T-helper 1 cell treated with Interleukin-12 subunit alpha and Interleukin-12 subunit beta and Interleukin-4 antibody, amounts not matched to agents 30 ng/mL and 1 ng/mL, for 36 hours (primary cell): ENCODE measurements at regions not wholly inside any gene's neighbourhood (a gene's known extent, or its start where the extent isn't known, plus 50 kb on each side); places are given as distances from the start of the nearest gene placed in this dataset.
"Not testable (repeated sequence)": the region's sequence is repeated elsewhere in the genome, so short reads cannot be mapped to it uniquely, and the experiment has no call there.

Experiments
- intact Hi-C: fragments of 100-400 bp; cut with micrococcal nuclease; formaldehyde crosslinking; loops from one replicate; pipeline ENCODE4 v1.15.1; 2024

DNA sequence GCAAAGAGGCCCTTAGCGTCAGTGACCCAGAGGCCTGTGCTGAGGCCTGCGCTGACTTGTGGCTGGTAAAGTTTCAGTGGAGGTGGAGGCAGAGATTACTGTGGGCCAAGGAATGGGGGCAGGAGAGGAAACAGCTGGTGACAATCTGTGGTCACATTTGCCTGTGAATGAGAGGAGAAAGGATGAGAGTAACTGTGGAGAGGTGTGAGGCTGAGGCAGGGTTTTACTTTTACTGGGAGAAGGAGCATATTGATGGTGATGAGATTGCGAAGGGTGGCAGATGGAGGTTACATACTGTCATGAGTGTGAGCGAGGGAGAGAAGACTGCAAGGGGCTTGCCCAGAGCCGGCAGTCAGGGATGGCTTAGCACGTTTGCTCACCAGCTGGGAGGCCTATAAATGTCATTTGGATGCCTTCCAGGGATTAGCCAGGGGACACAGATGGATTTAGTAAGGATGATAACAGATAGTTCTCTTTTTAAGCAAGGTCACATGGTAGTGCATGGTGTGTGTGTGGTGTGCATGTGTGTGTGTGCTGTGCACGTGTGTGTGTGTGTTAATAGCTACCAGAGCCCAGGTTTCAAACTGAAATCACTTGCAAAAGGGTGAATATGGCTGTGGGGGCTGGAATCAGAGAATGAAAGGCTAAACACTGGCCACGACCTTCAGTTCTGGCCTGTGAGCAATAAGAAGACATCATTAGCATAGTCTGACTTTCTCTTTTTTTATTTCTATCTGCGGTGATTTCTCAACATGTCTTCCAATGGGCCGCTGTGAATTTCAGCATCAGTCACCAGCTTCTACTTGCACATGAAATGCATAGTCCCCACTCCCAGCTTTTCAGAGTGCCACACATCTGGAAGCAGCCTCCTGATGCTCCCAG, 291.5 kb upstream of the ZNF32 start:
- intact Hi-C loops = loop anchor here (10.0 kb wide), 1 partner anchor 245 kb away; no protein-coding TSS in a partner anchor

DNA sequence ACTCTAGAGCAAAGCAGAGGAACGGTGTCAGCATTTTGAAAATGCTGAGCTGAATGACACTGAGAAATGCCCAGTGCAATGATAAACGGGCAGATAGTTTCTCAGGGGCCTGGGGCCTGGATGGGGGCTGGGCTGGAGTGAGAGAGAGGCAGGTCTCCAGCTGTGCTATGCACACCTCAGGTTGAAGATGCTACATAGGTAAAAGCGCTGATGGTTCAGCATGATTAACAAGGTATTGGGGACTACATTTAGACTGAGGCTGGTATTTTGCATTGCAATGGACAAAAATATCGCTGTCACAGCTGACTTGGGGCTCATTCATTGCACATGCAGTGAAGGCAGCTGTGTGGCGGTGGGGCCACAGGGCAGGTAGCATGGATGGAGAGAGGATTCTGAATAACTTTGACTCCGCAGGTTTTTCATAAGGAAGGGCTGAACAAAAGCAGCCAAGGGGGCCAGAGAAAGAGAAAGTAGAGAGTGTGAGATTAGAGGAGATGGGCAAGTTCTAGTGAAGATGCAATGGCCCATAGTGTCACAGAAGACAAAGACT, 290.8 kb upstream of the ZNF32 start:
- intact Hi-C loops = loop anchor here (10.0 kb wide), 1 partner anchor 245 kb away; no protein-coding TSS in a partner anchor

DNA sequence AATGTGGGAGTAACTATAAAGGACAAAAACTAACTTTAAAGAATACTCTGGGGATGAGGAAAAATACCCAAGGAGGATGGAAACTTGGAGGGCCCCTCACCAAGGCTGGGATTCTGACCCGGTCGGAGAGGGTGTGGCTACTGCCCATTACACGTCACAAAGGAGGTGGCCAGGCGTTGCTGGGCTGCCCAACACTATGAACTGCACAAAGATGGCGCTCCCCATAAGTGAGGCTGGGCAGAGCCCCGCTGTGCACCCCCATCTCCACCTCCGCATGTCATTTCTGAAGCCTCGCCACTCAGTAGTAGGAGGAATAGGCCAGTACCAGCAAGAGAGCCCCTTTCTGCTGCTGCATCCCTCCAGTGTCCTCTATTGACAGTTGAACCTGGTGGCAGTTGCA, 290.1 kb upstream of the ZNF32 start:
- intact Hi-C loops = loop anchor here (10.0 kb wide), 1 partner anchor 244 kb away; no protein-coding TSS in a partner anchor

DNA sequence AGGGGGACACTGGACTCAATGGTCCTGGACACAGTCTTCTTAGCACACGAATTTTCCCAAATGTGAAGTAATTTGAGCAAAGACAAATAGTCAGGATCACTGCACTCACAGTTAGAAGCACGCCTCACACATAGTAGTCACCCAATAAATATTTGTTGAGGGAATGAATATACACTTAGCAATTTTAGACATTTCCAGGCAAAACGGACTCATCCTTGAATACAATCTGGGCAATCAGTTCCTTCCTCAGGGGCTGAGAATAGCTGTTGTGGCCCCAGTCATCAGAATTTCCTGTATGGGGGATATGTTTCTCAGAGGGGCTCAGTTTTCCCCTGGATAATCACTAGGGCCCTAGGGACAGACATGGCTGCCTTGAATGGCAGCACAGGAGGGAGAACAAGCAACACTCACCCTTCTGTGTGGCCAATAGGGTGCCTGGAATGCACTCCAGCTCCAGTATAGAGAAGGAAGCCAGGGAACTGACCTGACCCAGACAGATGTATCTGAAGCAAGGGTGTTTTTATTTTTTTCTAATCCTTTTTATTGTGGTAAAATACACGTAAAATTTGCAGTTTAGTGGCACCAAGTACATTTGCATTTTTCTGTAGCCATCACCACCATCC, 282.7 kb upstream of the ZNF32 start:
- intact Hi-C loops = loop anchor here (10.0 kb wide), 1 partner anchor 237 kb away; no protein-coding TSS in a partner anchor

DNA sequence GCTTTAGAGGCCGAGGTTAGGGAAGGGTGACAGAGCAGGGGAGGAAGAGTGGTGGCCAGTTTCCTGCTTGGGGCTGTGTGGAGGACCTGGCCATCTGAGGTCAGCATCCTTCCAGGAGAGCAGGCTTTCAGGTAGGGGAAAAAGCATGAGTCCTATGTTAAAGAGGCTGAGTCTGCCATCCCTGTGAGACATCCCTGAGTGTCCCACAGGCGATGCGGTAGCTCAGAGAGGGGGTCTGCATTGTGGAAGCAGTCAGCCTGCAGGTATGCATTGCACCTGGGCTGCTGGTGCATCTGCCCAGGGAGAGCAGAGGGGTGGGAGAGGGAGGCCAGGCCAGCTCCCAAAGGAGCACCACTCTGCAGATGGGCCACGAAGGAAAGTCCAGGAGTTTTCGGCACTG, 282.1 kb upstream of the ZNF32 start:
- intact Hi-C loops = loop anchor here (10.0 kb wide), 1 partner anchor 236 kb away; no protein-coding TSS in a partner anchor

DNA sequence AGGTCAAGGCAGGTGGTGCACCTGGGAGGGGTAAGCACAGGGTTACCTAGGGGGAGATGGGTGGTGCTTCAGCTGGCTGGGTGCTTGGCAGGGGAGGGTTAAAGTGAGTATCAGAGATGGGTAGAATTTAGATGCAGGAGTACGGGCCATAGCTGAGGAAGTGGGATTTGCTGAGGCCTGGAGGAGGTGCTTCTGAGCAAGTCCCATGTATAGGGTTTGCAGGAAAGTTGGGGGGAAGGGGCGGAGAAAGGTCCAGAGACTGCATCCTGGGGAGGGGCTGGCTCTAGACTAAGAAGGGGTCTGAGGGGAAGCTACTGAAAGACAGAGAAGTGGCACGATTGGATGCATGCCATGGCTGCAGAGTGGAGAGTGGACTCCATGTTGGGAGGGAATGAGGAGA, 281.6 kb upstream of the ZNF32 start:
- intact Hi-C loops = loop anchor here (10.0 kb wide), 1 partner anchor 235 kb away; no protein-coding TSS in a partner anchor

DNA sequence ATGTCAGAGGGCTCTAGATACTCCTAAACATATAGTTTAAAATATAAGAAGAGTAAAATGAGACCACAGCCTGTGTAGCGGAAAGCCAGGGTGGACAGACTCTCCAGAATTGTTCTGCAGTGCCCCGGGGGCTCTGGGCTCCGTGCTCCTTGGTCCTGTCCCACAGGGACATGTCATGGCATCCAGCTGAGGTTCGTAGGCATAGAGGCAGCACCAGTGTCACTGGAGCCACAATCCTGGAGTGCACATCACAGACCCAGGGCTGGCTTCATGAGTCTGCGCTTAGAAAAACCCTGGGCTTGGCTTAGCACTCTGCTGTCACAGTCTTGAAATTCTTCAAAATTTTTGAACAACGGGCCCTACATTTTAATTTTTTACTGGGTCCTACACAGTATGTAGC, 280.4 kb upstream of the ZNF32 start:
- intact Hi-C loops = no loop called here

DNA sequence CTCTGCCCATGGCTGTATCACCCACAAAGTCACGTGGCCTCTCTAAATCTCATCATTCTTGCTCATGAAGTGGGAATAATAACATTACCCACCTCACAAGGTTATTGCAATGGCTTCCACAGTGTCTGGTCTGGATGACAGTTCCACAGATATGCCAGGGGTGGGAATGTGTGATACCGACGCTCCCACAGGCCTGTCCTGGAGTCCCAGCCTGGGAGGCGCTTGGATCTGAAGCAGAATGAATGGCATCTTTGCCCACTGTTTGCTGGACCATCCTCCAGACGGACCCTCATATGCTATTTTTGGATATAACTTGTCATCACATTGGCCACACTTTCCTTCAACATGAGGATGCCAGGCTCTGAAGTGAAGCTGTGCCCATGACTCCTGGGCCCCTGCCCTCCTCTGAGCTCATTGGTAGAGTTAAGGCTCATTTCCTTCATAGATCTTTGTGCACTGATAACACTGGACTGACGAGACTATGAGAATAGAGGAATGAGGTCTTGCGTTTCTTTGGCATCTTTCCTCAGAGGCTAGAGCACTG, 279.8 kb upstream of the ZNF32 start:
- intact Hi-C loops = no loop called here

DNA sequence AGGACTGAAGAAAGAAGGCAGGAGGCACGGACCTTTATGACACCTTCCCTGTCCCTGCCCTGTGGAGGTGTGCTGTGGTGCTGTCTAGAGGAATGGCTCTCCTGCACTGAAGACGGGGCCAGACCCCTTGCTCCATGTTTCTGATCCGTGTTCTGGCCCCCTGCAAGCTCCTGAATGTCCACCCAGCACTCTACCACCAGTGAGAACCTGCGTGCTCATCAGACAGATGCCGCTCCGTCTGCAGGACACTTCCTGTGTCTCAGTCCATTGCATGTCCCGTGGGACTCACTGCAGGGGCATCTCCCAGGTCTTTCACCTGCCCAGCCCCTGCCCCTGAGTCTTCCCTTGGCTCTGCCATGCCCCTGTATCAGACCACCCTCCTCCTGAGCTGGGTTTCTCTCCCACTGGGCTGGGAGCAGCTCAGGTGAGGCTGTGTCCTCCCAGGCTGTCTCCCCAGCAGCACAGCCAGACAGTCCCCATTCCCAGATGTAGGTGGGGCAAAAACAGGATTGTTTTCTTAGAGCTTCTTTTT, 278.3 kb upstream of the ZNF32 start:
- intact Hi-C loops = no loop called here

DNA sequence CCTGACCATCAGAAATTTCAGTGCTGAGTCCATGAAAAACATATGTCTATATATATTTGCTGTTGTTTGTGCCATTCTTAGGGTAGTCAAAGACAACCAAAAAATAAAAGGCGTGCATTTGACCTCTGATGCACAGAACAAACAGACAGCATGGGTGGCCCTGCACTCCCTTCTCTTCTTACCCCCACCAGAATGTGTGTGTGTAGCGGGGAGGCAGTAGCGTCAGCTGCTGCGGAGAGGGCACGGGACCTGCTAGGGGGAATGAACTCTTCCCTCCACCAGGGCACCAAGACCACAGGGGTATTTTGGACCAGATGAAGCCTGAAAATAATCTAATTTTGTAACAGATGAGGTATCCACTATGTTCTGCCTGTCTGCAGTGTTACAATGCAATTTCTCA, 277.7 kb upstream of the ZNF32 start:
- intact Hi-C loops = no loop called here

DNA sequence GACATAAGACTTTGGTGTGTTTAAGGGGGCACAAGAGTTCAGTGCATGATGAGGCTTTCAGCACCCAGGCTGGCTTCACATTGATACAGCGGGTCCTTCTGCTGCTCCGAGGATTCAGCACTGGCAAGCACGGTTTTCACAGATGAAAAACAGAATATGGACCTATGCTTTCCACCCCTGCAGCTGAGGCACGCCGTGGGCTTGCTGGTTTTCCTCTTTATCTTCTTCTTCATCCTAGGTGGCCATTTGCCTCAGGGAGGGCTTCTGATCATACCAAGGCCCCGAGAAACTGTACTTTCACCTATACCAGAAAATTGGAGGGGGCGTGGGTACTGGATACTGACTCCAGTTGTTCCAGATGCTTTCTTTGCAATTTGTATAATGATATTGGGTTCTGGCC, 277.1 kb upstream of the ZNF32 start:
- intact Hi-C loops = no loop called here

DNA sequence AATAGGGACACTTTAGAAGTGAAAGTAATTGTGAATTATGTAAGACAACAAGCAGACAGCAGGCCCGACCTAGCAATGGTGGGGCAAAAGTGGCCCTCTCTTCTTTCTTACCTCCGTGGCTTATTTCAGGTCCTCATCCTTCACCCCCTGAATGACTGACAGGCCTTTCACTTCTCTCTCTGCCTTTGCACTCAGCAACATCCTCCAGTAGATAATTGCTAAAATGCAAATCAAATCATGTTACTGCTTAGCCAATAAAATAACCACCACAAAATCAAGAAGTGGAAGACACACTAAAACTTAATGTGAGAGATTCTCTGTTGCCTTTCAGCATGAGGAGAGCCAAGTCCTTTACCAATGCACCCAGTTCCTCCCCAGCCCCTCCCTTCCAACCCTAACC, 274.6 kb upstream of the ZNF32 start:
- intact Hi-C loops = no loop called here

DNA sequence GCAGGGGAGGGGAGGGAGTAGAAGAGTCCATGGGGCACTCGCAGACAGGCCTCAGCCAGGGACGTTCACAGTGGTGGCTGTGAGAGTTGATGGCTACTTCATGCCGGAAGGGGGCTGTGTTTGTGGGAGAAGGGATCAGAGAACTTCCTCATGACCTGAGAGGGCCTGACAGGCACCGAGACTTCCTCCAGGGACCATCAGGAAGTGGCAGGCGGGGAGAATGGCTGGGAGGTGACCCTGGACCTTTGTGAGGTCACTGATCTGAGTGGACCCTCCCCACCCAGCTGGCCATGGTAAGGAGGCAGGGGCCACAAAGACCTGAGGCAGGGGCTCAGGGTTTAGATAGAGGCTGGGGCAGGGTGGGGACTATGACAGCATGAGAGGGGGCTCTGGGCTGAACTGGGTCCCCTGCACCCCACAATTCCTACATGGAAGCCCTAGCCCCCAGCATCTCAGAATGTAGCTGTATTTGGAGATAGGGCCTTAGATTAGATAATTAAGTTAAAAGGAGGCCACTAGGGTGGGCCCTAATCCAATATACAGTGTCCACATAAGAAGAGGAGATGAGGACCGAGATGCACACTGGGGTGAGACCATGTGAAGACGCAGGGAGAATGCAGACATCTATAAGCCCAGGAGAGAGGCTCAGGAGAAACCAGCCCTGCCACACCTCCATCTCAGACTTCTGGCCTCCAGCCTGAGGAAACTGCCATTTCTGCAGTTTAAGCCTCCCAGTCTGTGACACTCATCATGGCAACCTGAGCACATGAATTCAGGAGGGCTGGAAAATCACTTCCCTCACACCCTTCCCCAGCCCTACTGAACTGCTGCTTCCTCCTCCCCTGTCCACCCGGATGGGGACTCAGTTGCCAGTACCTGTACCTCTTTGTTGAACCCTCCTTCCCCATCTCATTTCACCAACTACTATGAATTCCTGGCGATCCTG, 273.9 kb upstream of the ZNF32 start:
- intact Hi-C loops = no loop called here

DNA sequence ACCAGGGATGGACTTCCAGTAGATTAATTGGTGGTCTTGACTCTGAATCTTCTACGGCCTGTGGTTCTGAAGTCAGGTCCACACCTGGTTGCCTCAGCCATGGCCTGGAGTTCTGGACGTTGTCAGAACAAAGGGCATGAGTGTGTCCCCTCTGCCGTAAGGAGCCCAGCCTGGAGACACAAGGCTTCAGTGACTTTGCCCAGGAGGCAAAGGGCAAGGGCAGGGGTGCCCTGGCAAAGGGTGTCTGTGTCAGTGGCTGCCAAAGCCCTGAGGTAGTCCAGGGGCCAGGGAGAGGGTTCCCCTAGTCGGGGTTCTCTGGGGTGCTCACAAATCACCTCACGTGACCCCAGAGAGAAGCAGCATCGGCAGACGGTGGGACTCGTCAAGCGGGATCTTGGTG, 273.2 kb upstream of the ZNF32 start:
- intact Hi-C loops = no loop called here

DNA sequence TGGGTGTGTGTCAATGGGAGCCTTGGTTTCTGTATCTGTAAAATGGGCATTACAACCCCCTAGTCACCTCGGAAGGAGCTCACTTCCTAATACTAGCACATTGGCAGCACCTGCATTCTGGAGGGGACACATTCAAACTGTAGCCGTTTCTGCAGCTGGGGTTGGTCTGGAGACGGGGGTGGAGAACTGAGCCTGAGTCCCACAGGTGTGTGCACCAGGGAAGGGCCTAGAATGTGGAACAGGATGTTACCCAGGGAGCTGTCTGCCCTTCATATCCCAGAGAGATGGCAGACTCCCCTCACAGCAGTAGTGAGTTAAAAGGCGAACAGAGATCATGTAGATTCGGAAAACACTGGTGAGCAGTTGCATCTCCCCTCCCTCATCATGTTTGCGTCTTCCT, 272.8 kb upstream of the ZNF32 start:
- intact Hi-C loops = no loop called here

DNA sequence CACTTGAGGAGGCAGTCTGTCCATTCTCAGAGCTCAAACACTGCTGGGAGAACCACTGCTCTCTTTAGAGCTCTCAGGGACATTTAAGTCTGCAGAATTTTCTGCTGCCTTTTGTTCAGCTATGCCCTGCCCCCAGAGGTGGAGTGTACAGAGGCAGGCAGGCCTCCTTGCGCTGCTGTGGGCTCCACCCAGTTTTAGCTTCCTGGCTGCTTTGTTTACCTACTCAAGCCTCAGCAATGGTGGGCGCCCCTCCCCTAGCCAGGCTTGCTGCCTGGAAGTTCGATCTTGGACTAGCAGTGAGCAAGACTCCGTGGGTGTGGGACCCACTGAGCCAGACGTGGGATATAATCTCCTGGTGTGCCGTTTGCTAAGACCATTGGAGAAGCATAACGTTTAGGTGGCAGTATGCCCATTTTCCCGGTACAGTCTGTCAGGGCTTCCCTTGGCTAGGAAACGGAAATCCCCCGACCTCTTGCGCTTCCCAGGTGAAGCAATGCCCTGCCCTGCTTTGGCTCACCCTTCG, 271.6 kb upstream of the ZNF32 start:
- intact Hi-C loops = not testable (repeated sequence)

DNA sequence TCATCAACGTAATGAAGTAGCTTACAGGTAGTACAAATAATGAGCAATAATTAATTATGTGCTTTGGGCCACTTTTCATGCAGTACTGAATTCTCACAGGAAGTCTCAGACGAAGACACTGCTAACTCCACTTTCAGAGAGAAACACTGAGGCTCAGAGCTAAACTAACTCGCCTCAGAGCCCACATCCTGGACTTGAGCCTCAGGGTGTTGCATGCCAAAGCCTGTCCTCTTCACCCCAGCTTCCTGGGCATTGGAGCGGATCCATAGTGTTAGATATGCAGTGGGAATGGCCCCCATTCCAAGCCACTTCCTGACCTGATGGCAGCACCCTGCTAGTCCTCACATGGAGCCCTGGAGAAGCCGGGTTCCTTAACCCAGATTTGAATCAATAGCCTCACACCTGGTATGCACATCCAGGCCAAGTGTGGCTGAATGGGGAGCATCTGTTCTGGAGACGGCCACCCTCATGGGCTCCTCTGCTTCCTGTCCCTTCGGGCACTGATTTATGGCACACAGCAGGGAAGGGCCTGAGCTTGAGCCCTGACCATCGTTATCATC, 265.1 kb upstream of the ZNF32 start:
- intact Hi-C loops = no loop called here

DNA sequence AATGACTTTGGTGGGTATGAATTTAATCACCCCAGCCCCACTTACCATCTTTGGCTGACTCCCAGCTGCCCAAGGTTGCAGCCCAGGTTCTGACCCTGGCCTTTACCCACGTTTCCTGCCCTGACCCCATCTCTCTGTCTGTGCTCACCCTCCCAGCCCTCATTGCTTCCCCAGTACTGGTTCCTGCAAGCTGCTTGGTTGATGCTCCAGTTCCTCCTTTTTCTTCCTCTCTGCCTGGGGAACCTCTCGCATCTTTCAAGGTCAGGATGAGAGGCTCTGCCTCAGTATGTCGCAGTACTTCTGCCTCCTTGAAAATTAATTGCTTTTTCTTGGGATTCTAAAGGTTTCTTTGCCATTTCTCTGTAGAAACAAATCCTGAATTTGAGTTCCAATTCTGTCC, 263.8 kb upstream of the ZNF32 start:
- intact Hi-C loops = no loop called here

DNA sequence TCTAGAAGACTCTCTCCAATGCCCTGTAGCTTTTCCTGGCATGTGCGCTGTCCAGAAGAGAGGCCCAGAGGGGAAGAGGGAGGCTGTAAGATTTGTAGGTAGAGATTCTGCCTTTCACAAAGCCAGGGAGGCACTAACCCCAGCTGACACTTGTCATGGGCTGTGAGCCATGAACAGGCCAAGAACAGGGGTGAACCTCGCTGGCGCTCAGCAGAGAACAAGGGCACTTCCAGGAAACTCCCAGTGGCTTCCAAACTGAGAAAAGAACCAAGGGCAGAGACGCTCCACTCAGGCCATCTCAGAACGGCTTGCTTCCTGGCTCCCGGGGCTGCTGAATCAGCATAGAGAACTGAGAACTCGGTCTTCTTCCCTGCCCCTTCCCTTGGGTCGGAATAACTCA, 257.8 kb upstream of the ZNF32 start:
- intact Hi-C loops = no loop called here
